Vagina (tissue), 2 donors: ENCODE measurements at regions not wholly inside any gene's neighbourhood (a gene's known extent, or its start where the extent isn't known, plus 50 kb on each side); places are given as distances from the start of the nearest gene placed in this dataset.

Experiments
- CTCF ChIP-seq, 3 experiments: fragments of 450-650 bp in 2 of 3; fragments of 200-600 bp in 1 of 3; sonication (generic) in 1 of 3; IDR thresholded peaks; one replicate each; pipeline ENCODE4 v1.5.1; 2017 to 2019; ENCODE audit warnings: antibody characterized with exemption in 3 of 3, mild to moderate bottlenecking in 2 of 3, moderate library complexity in 2 of 3
- POLR2A ChIP-seq, 2 donors: fragments of 450-650 bp; IDR thresholded peaks; one replicate each; pipeline ENCODE4 v1.6.1; 2017; ENCODE audit warnings: antibody characterized with exemption in 2 of 2, mild to moderate bottlenecking in 2 of 2, moderate library complexity in 2 of 2
- POLR2AphosphoS5 ChIP-seq, 2 donors: sonication (generic); formaldehyde crosslinking; IDR thresholded peaks; one replicate each; pipeline ENCODE4 v1.9.0; 2017; ENCODE audit warnings: antibody characterized with exemption in 2 of 2, mild to moderate bottlenecking in 2 of 2, low read depth in 1 of 2; ENCODE audit not compliant: insufficient read depth in 1 of 2

- TF ChIP-seq CTCF (IDR thresholded peaks at IDR 0.05) = no peak
- no peak for TF ChIP-seq POLR2AphosphoS5 (IDR thresholded peaks at IDR 0.05; ENCODE audit: insufficient read depth in 1 of 2, low read depth in 1 of 2)
- no peak for TF ChIP-seq POLR2A (IDR thresholded peaks at IDR 0.05)
Measured at GRCh38 chr10:114751856-114752255, 69.7 kb upstream of the FHIP2A start.
